ENCODE measurements at regions not wholly inside any gene's neighbourhood (a gene's known extent, or its start where the extent isn't known, plus 50 kb on each side); places are given as distances from the start of the nearest gene placed in this dataset.

- TF ChIP-seq, protein P1, sequence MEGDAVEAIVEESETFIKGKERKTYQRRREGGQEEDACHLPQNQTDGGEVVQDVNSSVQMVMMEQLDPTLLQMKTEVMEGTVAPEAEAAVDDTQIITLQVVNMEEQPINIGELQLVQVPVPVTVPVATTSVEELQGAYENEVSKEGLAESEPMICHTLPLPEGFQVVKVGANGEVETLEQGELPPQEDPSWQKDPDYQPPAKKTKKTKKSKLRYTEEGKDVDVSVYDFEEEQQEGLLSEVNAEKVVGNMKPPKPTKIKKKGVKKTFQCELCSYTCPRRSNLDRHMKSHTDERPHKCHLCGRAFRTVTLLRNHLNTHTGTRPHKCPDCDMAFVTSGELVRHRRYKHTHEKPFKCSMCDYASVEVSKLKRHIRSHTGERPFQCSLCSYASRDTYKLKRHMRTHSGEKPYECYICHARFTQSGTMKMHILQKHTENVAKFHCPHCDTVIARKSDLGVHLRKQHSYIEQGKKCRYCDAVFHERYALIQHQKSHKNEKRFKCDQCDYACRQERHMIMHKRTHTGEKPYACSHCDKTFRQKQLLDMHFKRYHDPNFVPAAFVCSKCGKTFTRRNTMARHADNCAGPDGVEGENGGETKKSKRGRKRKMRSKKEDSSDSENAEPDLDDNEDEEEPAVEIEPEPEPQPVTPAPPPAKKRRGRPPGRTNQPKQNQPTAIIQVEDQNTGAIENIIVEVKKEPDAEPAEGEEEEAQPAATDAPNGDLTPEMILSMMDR (IDR thresholded peaks at IDR 0.05; ENCODE audit: poor library complexity) = no peak
- no peak for TF ChIP-seq EZH2 (IDR thresholded peaks at IDR 0.05; ENCODE audit: borderline replicate concordance)
Observed at GRCh38 chr18:29041976-29042375, 865.0 kb upstream of the CDH2 start.

All from hepatocyte (in vitro differentiated cells).